ENCODE measurements at regions not wholly inside any gene's neighbourhood (a gene's known extent, or its start where the extent isn't known, plus 50 kb on each side); places are given as distances from the start of the nearest gene placed in this dataset.

GRCh38 chr5:73303148-73304079 is 130.4 kb downstream of the TMEM174 start:
- H3K4me1 ChIP-seq = peaks cover 15 to 39% (median 30%) of the 10 kb centered on the region in 4 donors
- H3K27me3 ChIP-seq = peaks cover 37 to 100% (median 75%) of the 10 kb centered on the region in 3 donors
- intact Hi-C loops (cut with DNase I; ENCODE audit: low total_unique reads) = no loop called here
- H3K27ac ChIP-seq = no peak overlapping the region
- 4 to 8% (median 7%) methylated on average over 16 to 77 of the region's 77 CpGs for WGBS, 5 donors
- peaks cover 0 to 21% (median 0%) of the 10 kb centered on the region in 4 donors for H3K9me3 ChIP-seq
- DNase-seq = peak in 1 of 2 donors; percentile 63
- TF ChIP-seq POLR2A (IDR thresholded peaks at IDR 0.05) (no peak), CTCF (IDR thresholded peaks at IDR 0.05) (no peak), EP300 (IDR thresholded peaks at IDR 0.05) (no peak), POLR2AphosphoS5 (IDR thresholded peaks at IDR 0.05) (no peak)
- H3K36me3 ChIP-seq = no peaks in the 10 kb centered on the region
- peak overlapping the region; percentile 9 to 29 (median 18) for H3K4me3 ChIP-seq

- DNase-seq = no peak
- intact Hi-C loops (cut with DNase I; ENCODE audit: low total_unique reads) = no loop called here
- H3K9me3 ChIP-seq = peaks cover 0 to 21% (median 0%) of the 10 kb centered on the region in 4 donors
- 9 to 26% (median 14%) methylated on average over 5 to 9 of the region's 9 CpGs for WGBS, 5 donors
- peaks cover 18 to 45% (median 34%) of the 10 kb centered on the region in 4 donors for H3K4me1 ChIP-seq
- TF ChIP-seq EP300 (IDR thresholded peaks at IDR 0.05) = no peak
- TF ChIP-seq POLR2A (IDR thresholded peaks at IDR 0.05) = no peak
- TF ChIP-seq CTCF (IDR thresholded peaks at IDR 0.05) = no peak
- no peak for TF ChIP-seq POLR2AphosphoS5 (IDR thresholded peaks at IDR 0.05)
- no peak overlapping the region for H3K27ac ChIP-seq
- H3K4me3 ChIP-seq = peak overlapping the region in 1 of 4 donors; percentile 25
- peaks cover 43 to 100% (median 75%) of the 10 kb centered on the region in 3 donors for H3K27me3 ChIP-seq
- H3K36me3 ChIP-seq = no peaks in the 10 kb centered on the region
Observed at GRCh38 chr5:73302797-73303147, 129.8 kb downstream of the TMEM174 start.

GRCh38 chr5:73301208-73301901 is 128.4 kb downstream of the TMEM174 start:
- peaks cover 47 to 100% (median 88%) of the 10 kb centered on the region in 3 donors for H3K27me3 ChIP-seq
- H3K4me1 ChIP-seq = peaks cover 18 to 45% (median 34%) of the 10 kb centered on the region in 4 donors
- H3K4me3 ChIP-seq = no peak overlapping the region
- WGBS, 5 donors = 11 to 13% (median 12%) methylated on average over 19 to 22 of the region's 22 CpGs
- no peaks in the 10 kb centered on the region for H3K36me3 ChIP-seq
- TF ChIP-seq EP300 (IDR thresholded peaks at IDR 0.05) = no peak
- no peak for TF ChIP-seq POLR2AphosphoS5 (IDR thresholded peaks at IDR 0.05)
- no peak for TF ChIP-seq POLR2A (IDR thresholded peaks at IDR 0.05)
- no peak for TF ChIP-seq CTCF (IDR thresholded peaks at IDR 0.05)
- H3K9me3 ChIP-seq = peaks cover 0 to 21% (median 0%) of the 10 kb centered on the region in 4 donors
- DNase-seq = no peak
- H3K27ac ChIP-seq = no peak overlapping the region
- intact Hi-C loops (cut with DNase I; ENCODE audit: low total_unique reads) = no loop called here

All from stomach (tissue), 8 donors.